Adipocyte (in vitro differentiated cells): ENCODE measurements at regions not wholly inside any gene's neighbourhood (a gene's known extent, or its start where the extent isn't known, plus 50 kb on each side); places are given as distances from the start of the nearest gene placed in this dataset.

Experiments
- DNase-seq: peaks from one replicate; pipeline ENCODE4 v3.0.0-alpha.2; 2015; ENCODE audit warnings: low read depth
- H3K27me3 ChIP-seq: replicated peaks from 2 replicates; pipeline ENCODE4 v1.7.0; 2013; ENCODE audit warnings: mild to moderate bottlenecking, low read length, moderate library complexity; ENCODE audit not compliant: control insufficient read depth, insufficient read depth
- H3K36me3 ChIP-seq: 2 replicates; pipeline ENCODE4 v1.7.0; 2013; ENCODE audit warnings: low read length, mild to moderate bottlenecking, moderate library complexity; ENCODE audit not compliant: control insufficient read depth, insufficient read depth, severe bottlenecking
- H3K4me1 ChIP-seq: 2 replicates; pipeline ENCODE4 v1.7.0; 2013; ENCODE audit warnings: mild to moderate bottlenecking, low read length, moderate library complexity; ENCODE audit not compliant: control insufficient read depth, insufficient read depth
- H3K4me3 ChIP-seq: 2 replicates; pipeline ENCODE4 v1.7.0; 2013; ENCODE audit warnings: mild to moderate bottlenecking, low read length, moderate library complexity
- H3K9ac ChIP-seq: 2 replicates; pipeline ENCODE4 v1.7.0; 2013; ENCODE audit warnings: mild to moderate bottlenecking, low read length, moderate library complexity
- H3K9me3 ChIP-seq: 2 replicates; pipeline ENCODE4 v1.7.0; 2013; ENCODE audit warnings: mild to moderate bottlenecking, low read length, moderate library complexity; ENCODE audit not compliant: control insufficient read depth

DNA sequence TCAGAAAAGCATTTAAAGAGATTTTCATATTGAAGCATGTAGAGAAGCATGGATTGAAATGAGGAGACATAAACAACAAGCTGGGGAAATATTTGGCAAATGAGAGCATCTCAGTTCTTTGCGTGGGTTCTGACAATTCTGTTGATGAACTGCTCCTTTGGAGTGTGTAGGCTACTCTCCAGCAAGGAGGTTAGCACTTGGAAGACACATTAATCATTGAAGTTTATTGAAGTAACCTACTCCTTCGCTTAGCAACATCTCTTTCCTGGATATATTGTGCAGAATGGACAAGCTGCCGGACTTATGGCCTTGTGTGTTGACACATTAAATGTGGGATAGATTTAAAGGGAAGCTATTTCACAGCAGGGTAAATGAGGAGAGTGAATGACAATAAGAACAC, 354.5 kb upstream of the VWC2 start:
- no peaks in the 10 kb centered on the region for H3K27me3 ChIP-seq

DNA sequence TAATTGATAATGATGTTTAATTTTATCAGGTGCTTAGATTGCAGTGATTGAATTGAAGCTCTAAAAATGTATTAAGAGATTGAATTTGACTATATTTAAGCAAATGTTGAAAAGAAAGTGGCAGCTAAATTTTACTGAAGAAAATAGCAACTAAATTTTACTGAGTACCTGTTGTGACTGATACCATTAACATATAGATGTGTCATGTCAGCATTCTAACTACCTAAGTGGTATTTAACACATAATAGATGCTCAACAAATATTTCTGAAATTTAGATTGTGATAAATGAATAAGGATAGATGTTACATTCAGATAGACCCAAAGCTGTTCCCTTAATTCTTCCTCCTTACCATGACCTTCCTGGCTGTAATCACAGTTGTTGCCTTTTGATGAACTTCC, 350.9 kb upstream of the VWC2 start:
- Histone ChIP-seq H3K36me3 (no peaks in the 10 kb centered on the region), H3K27me3 (no peaks in the 10 kb centered on the region), H3K9me3 (no peaks in the 10 kb centered on the region), H3K4me3 (no peak overlapping the region), H3K9ac (no peak overlapping the region), H3K4me1 (no peaks in the 10 kb centered on the region)
- DNase-seq, result no peak

More for the DNA sequence above, 354.5 kb upstream of the VWC2 start:
- DNase-seq, result no peak
- Histone ChIP-seq H3K9me3 (no peaks in the 10 kb centered on the region), H3K36me3 (no peaks in the 10 kb centered on the region), H3K4me3 (no peak overlapping the region), H3K4me1 (peaks cover 8% of the 10 kb centered on the region), H3K9ac (no peak overlapping the region)

DNA sequence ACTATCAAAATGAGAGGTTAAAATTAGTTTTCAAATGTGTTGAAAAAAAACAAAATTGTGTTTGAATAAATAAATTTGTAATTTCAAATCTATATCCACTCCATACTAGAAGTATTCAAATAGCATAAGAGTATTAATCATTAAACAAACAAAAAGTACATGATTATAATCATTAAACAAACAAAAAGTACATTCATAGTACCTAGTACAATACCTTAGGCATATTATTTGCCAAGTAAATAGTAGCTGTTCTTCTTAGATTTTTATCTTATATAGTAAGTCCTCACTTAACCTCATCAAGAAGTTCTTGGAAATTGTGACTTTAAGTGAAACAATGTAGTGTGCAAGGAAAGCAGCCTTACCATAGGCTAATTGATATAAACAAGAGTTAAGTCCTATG, 349.3 kb upstream of the VWC2 start:
- no peaks in the 10 kb centered on the region for H3K4me1 ChIP-seq
- no peaks in the 10 kb centered on the region for H3K36me3 ChIP-seq
- no peaks in the 10 kb centered on the region for H3K9me3 ChIP-seq
- no peak overlapping the region for H3K9ac ChIP-seq
- H3K27me3 ChIP-seq, result no peaks in the 10 kb centered on the region
- DNase-seq, result no peak
- H3K4me3 ChIP-seq, result no peak overlapping the region

DNA sequence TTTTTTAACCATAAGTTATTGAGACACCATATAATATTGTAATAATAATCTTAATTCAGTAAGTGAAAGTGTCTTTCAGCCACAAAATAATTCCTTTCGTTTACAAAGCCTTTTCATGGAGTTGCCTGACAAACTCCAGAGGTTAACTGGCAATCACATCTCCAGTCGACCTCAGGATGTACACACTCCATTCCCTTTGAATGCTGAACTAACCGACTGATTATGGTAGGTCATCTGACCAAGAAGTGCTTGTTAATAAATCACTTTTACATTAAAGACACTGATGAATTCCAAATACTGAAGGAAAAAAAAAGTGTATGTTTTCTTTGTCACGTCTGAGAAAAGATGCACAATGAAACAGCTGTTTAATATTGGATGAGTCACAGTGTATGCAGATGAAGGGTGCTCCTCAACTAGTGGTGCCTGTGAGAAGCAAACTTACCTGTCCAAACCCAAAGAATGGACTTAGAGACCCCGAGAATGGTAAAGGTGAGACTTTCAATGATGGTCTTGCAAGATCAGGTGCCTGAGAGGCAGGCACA, 348.1 kb upstream of the VWC2 start:
- no peak for DNase-seq
- H3K9ac ChIP-seq, result no peak overlapping the region
- no peaks in the 10 kb centered on the region for H3K36me3 ChIP-seq
- H3K4me1 ChIP-seq, result no peaks in the 10 kb centered on the region
- no peak overlapping the region for H3K4me3 ChIP-seq
- no peaks in the 10 kb centered on the region for H3K27me3 ChIP-seq
- H3K9me3 ChIP-seq, result no peaks in the 10 kb centered on the region

DNA sequence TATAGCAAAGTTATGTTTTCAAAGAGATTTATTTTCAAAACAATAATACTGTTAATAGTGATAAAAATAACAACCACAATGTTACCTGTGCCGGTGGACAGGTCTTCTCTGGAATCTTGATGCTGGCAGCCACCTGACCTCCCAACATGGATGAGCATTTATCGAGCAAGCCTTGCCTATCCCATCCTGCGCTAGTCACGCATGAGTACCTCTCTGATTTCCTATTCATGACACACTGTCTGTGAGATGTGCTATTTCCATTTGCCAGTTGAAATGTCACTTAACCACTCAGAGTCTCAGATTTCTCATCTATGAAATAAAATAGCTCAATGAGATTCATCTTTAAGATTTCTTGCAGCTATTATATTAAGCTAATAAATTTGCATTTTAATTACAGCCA, 341.2 kb upstream of the VWC2 start:
- no peak overlapping the region for H3K9ac ChIP-seq
- H3K4me3 ChIP-seq, result no peak overlapping the region
- H3K9me3 ChIP-seq, result no peaks in the 10 kb centered on the region
- no peaks in the 10 kb centered on the region for H3K4me1 ChIP-seq
- H3K27me3 ChIP-seq, result no peaks in the 10 kb centered on the region
- no peaks in the 10 kb centered on the region for H3K36me3 ChIP-seq
- no peak for DNase-seq

DNA sequence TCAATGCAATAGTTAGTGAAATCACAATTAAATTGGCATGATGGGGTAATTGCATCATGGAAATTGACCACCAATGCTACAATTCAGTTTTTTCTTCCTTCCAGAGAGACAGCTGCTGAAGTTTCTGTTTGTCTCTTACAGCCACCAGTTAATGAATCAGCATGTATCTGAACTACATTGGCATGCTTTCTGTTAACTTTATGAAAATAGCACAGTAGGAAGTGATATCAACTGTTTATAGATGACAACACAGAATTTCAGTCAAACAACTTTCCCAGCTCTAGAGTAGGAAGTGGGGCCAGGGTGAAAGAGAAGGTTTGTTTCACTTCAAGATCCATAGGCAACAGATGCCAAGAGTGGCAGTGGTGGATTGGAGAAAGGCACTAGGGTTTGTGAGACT, 339.6 kb upstream of the VWC2 start:
- no peak overlapping the region for H3K9ac ChIP-seq
- no peaks in the 10 kb centered on the region for H3K36me3 ChIP-seq
- H3K4me1 ChIP-seq, result no peaks in the 10 kb centered on the region
- H3K27me3 ChIP-seq, result no peaks in the 10 kb centered on the region
- no peaks in the 10 kb centered on the region for H3K9me3 ChIP-seq
- no peak overlapping the region for H3K4me3 ChIP-seq
- DNase-seq, result no peak

DNA sequence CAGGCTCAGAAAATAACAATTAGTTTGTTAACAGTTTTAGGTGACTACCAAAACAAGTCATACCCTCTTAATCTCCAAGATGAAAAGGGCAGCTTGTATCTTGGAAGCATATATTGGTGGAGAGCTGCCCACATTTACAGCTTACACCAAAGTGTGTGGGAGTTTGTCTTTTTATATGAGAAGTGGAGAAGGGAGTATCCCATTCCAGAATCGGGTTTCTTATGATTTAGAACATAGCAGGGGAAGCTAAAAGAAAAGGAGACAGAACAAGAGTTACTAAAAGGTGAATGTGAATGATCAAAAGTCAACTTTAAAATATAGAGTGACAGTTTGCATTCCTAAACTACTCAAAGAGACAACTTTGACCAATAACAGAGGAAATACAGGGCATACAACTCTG, 338.6 kb upstream of the VWC2 start:
- H3K4me3 ChIP-seq, result no peak overlapping the region
- H3K27me3 ChIP-seq, result no peaks in the 10 kb centered on the region
- no peak for DNase-seq
- no peaks in the 10 kb centered on the region for H3K4me1 ChIP-seq
- no peaks in the 10 kb centered on the region for H3K36me3 ChIP-seq
- H3K9ac ChIP-seq, result no peak overlapping the region
- H3K9me3 ChIP-seq, result no peaks in the 10 kb centered on the region

DNA sequence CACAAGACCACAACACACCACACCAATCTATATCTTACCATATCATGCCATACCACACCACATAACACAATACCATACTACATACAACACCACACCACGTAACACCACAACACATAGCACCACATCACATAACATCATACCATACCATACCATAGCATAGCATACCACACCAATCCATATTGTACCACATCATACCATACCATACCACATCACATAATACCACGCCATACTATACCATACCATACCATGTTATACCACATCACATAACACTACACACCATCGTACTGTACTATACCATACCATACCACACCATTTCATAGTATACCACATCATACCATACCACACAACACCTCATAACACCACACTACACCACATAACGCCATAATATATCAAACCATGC, 335.2 kb upstream of the VWC2 start:
- Histone ChIP-seq H3K9me3 (no peaks in the 10 kb centered on the region), H3K9ac (no peak overlapping the region), H3K4me3 (no peak overlapping the region), H3K4me1 (no peaks in the 10 kb centered on the region), H3K27me3 (no peaks in the 10 kb centered on the region), H3K36me3 (no peaks in the 10 kb centered on the region)
- DNase-seq, result no peak

DNA sequence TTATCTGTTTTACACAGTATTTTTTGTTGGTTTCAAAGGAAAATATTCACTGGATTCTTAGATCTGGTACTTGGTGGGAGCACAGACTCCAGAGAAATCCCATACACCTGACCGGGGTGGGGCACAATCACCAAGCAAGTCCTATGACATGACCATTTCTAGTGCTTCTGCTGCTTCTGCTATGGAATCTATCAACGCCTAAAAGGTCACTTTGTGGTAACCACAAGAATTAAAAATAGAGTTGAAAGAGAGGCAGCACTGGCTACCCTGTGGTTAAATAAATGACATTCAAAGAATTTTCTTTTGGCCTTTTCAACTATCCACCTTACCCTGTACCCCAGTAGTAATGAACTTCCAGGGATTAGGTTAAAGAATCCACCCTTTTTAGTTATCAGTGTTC, 329.9 kb upstream of the VWC2 start:
- Histone ChIP-seq H3K9ac (no peak overlapping the region), H3K4me1 (no peaks in the 10 kb centered on the region), H3K4me3 (no peak overlapping the region), H3K36me3 (no peaks in the 10 kb centered on the region), H3K9me3 (peaks cover 7% of the 10 kb centered on the region), H3K27me3 (no peaks in the 10 kb centered on the region)
- no peak for DNase-seq

DNA sequence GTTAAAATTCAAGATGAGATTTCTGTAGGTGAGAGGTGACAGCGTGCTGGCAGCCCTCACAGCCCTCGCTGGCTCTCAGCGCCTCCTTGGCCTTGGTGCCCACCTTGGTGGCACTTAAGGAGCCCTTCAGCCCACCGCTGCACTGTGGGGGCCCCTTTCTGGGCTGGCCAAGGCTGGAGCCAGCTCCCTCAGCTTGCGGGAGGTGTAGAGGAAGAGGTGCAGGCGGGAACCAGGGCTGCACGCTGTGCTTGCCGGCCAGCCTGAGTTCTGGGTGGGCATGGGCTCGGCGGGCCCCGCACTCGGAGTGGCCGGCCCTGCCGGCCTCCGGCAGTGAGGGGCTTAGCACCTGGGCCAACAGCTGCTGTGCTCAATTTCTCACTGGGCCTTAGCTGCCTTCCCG, 320.0 kb upstream of the VWC2 start:
- Histone ChIP-seq H3K4me1 (no peaks in the 10 kb centered on the region), H3K4me3 (no peak overlapping the region), H3K9me3 (no peaks in the 10 kb centered on the region), H3K9ac (no peak overlapping the region), H3K27me3 (no peaks in the 10 kb centered on the region), H3K36me3 (no peaks in the 10 kb centered on the region)
- no peak for DNase-seq

DNA sequence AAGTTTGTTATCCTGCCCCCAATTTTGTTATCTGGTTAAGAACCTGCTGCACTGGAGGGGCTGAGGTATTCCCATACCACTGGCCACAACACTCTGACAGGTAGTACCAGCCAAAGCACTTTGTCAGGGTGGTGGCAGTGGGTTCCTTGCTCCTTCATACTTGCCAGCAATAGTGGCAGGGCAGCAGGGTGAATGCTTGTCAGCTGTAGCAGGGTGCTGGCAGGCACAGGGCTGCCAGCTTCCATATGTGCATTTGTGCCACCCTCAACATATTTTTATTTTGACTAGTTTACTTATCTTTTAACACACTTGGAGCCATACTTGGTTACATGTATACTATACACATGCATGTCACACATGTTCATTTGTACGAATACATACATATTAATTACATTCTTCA, 294.0 kb upstream of the VWC2 start:
- H3K4me3 ChIP-seq, result no peak overlapping the region
- no peak overlapping the region for H3K9ac ChIP-seq
- H3K36me3 ChIP-seq, result no peaks in the 10 kb centered on the region
- no peaks in the 10 kb centered on the region for H3K9me3 ChIP-seq
- no peaks in the 10 kb centered on the region for H3K27me3 ChIP-seq
- no peaks in the 10 kb centered on the region for H3K4me1 ChIP-seq
- no peak for DNase-seq

DNA sequence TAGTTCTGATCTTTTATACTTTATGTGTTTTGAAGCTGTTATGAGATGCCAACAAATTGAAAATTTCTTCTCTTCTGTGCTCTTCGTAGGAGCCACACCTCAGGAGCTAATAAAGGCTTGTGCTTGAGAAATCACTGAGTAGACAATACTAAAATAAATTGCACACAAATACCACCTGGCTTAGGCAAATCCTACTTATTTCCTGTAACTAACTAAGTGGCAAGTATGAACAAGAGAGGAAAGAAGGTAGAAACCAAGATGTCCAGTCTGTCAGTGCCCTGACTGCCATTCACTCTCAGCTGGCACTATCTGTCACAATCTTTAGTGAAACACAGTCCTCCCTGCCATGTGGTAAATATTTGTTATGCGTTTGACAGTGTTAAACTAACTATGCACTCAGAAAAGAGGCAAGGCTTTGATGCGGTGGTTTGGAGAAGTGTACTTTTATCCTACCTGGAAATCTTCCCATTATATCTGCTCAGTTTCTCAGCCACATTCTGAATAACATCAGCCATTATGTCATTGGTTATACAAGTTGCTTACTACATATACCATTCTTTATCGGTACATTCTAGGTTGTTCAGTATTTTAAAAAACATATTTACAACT, 293.4 kb upstream of the VWC2 start:
- DNase-seq, result no peak
- no peaks in the 10 kb centered on the region for H3K27me3 ChIP-seq
- no peaks in the 10 kb centered on the region for H3K4me1 ChIP-seq

More for the DNA sequence above, 293.4 kb upstream of the VWC2 start:
- Histone ChIP-seq H3K4me3 (no peak overlapping the region), H3K9me3 (no peaks in the 10 kb centered on the region), H3K9ac (no peak overlapping the region), H3K36me3 (no peaks in the 10 kb centered on the region)
